ENCODE measurements at regions not wholly inside any gene's neighbourhood (a gene's known extent, or its start where the extent isn't known, plus 50 kb on each side); places are given as distances from the start of the nearest gene placed in this dataset.

GRCh38 chr14:89720076-89720687 is 234.3 kb downstream of the EFCAB11 start:
- Histone ChIP-seq H3K79me2 (ENCODE audit: control insufficient read depth, insufficient read depth, low read length) (no peaks in the 10 kb centered on the region), H3K9ac (ENCODE audit: low read length) (no peak overlapping the region), H3K79me1 (ENCODE audit: low read length) (no peaks in the 10 kb centered on the region), H3K27ac (ENCODE audit: low read depth, low read length) (no peak overlapping the region), H4K8ac (ENCODE audit: low read depth, low read length) (no peak overlapping the region), H3K27me3 (ENCODE audit: insufficient read depth, low read length, poor library complexity) (no peaks in the 10 kb centered on the region), H3K4ac (ENCODE audit: low read depth, low read length) (no peak overlapping the region), H4K5ac (ENCODE audit: low read length) (no peak overlapping the region), H2BK15ac (replicated peaks; ENCODE audit: low read depth) (no peak overlapping the region), H2BK120ac (ENCODE audit: low read depth, low read length) (no peak overlapping the region), H2BK5ac (ENCODE audit: low read length) (no peak overlapping the region), H3K4me1 (ENCODE audit: control insufficient read depth, low read depth, low read length) (peaks cover 3% of the 10 kb centered on the region), H2AK5ac (ENCODE audit: low read length) (no peak overlapping the region), H3K18ac (ENCODE audit: low read length) (no peak overlapping the region), H3K4me2 (ENCODE audit: low read length) (no peak overlapping the region), H3K56ac (ENCODE audit: low read length) (no peak overlapping the region), H3K36me3 (ENCODE audit: control insufficient read depth, insufficient read depth, low read length) (no peaks in the 10 kb centered on the region), H3K23ac (ENCODE audit: low read length) (no peak overlapping the region), H3K4me3 (ENCODE audit: low read length) (no peak overlapping the region)
- DNase-seq = no peak
- no CpG with 5 or more reads among the region's 7 CpGs for WGBS (ENCODE audit: extremely low coverage, insufficient coverage, low lambda C conversion rate)

GRCh38 chr14:89719366-89720075 is 235.0 kb downstream of the EFCAB11 start:
- Histone ChIP-seq H3K18ac (ENCODE audit: low read length) (no peak overlapping the region), H2BK15ac (replicated peaks; ENCODE audit: low read depth) (no peak overlapping the region), H3K23ac (ENCODE audit: low read length) (no peak overlapping the region), H3K4me1 (ENCODE audit: control insufficient read depth, low read depth, low read length) (peaks cover 3% of the 10 kb centered on the region), H3K4ac (ENCODE audit: low read depth, low read length) (no peak overlapping the region), H2AK5ac (ENCODE audit: low read length) (no peak overlapping the region), H3K79me2 (ENCODE audit: control insufficient read depth, insufficient read depth, low read length) (no peaks in the 10 kb centered on the region), H2BK5ac (ENCODE audit: low read length) (no peak overlapping the region), H3K27me3 (ENCODE audit: insufficient read depth, low read length, poor library complexity) (no peaks in the 10 kb centered on the region), H3K36me3 (ENCODE audit: control insufficient read depth, insufficient read depth, low read length) (no peaks in the 10 kb centered on the region), H3K9ac (ENCODE audit: low read length) (no peak overlapping the region), H4K5ac (ENCODE audit: low read length) (no peak overlapping the region), H2BK120ac (ENCODE audit: low read depth, low read length) (no peak overlapping the region), H4K8ac (ENCODE audit: low read depth, low read length) (no peak overlapping the region), H3K27ac (ENCODE audit: low read depth, low read length) (no peak overlapping the region), H3K4me3 (ENCODE audit: low read length) (no peak overlapping the region), H3K4me2 (ENCODE audit: low read length) (no peak overlapping the region), H3K56ac (ENCODE audit: low read length) (no peak overlapping the region), H3K79me1 (ENCODE audit: low read length) (no peaks in the 10 kb centered on the region)
- DNase-seq = no peak
- no CpG with 5 or more reads among the region's 10 CpGs for WGBS (ENCODE audit: extremely low coverage, insufficient coverage, low lambda C conversion rate)

- Histone ChIP-seq H3K79me2 (ENCODE audit: control insufficient read depth, insufficient read depth, low read length) (no peaks in the 10 kb centered on the region), H3K27me3 (ENCODE audit: insufficient read depth, low read length, poor library complexity) (no peaks in the 10 kb centered on the region), H3K4me2 (ENCODE audit: low read length) (no peak overlapping the region), H4K8ac (ENCODE audit: low read depth, low read length) (no peak overlapping the region), H2BK15ac (replicated peaks; ENCODE audit: low read depth) (no peak overlapping the region), H3K79me1 (ENCODE audit: low read length) (no peaks in the 10 kb centered on the region), H4K5ac (ENCODE audit: low read length) (no peak overlapping the region), H3K18ac (ENCODE audit: low read length) (no peak overlapping the region), H3K9ac (ENCODE audit: low read length) (no peak overlapping the region), H3K23ac (ENCODE audit: low read length) (no peak overlapping the region), H3K4me1 (ENCODE audit: control insufficient read depth, low read depth, low read length) (no peaks in the 10 kb centered on the region), H3K4me3 (ENCODE audit: low read length) (no peak overlapping the region), H3K27ac (ENCODE audit: low read depth, low read length) (no peak overlapping the region), H3K56ac (ENCODE audit: low read length) (no peak overlapping the region), H2AK5ac (ENCODE audit: low read length) (no peak overlapping the region), H2BK5ac (ENCODE audit: low read length) (no peak overlapping the region), H3K4ac (ENCODE audit: low read depth, low read length) (no peak overlapping the region), H3K36me3 (ENCODE audit: control insufficient read depth, insufficient read depth, low read length) (no peaks in the 10 kb centered on the region), H2BK120ac (ENCODE audit: low read depth, low read length) (no peak overlapping the region)
- WGBS (ENCODE audit: extremely low coverage, insufficient coverage, low lambda C conversion rate) = 100% methylated on average over 2 of the region's 3 CpGs
- no peak for DNase-seq
Observed at GRCh38 chr14:89708982-89709625, 245.4 kb downstream of the EFCAB11 start.

- Histone ChIP-seq H3K18ac (ENCODE audit: low read length) (no peak overlapping the region), H2AK5ac (ENCODE audit: low read length) (no peak overlapping the region), H2BK15ac (replicated peaks; ENCODE audit: low read depth) (no peak overlapping the region), H3K79me1 (ENCODE audit: low read length) (no peaks in the 10 kb centered on the region), H2BK120ac (ENCODE audit: low read depth, low read length) (no peak overlapping the region), H3K4me1 (ENCODE audit: control insufficient read depth, low read depth, low read length) (peaks cover 2% of the 10 kb centered on the region), H3K36me3 (ENCODE audit: control insufficient read depth, insufficient read depth, low read length) (no peaks in the 10 kb centered on the region), H3K4me3 (ENCODE audit: low read length) (no peak overlapping the region), H3K79me2 (ENCODE audit: control insufficient read depth, insufficient read depth, low read length) (no peaks in the 10 kb centered on the region), H3K4ac (ENCODE audit: low read depth, low read length) (no peak overlapping the region), H3K4me2 (ENCODE audit: low read length) (no peak overlapping the region), H4K5ac (ENCODE audit: low read length) (no peak overlapping the region), H4K8ac (ENCODE audit: low read depth, low read length) (no peak overlapping the region), H2BK5ac (ENCODE audit: low read length) (no peak overlapping the region), H3K27me3 (ENCODE audit: insufficient read depth, low read length, poor library complexity) (no peaks in the 10 kb centered on the region), H3K27ac (ENCODE audit: low read depth, low read length) (no peak overlapping the region), H3K56ac (ENCODE audit: low read length) (no peak overlapping the region), H3K9ac (ENCODE audit: low read length) (no peak overlapping the region), H3K23ac (ENCODE audit: low read length) (no peak overlapping the region)
- WGBS (ENCODE audit: extremely low coverage, insufficient coverage, low lambda C conversion rate) = no CpG with 5 or more reads among the region's 2 CpGs
- DNase-seq = no peak
Observed at GRCh38 chr14:89707086-89707485, 247.4 kb downstream of the EFCAB11 start.

- no CpG with 5 or more reads among the region's 2 CpGs for WGBS (ENCODE audit: extremely low coverage, insufficient coverage, low lambda C conversion rate)
Observed at GRCh38 chr14:89702876-89703200, 251.7 kb downstream of the EFCAB11 start.

More at GRCh38 chr14:89702876-89703200, 251.7 kb downstream of the EFCAB11 start:
- no peak overlapping the region for H2BK15ac ChIP-seq (replicated peaks; ENCODE audit: low read depth)
- H3K4me2 ChIP-seq (ENCODE audit: low read length) = no peak overlapping the region
- no peaks in the 10 kb centered on the region for H3K36me3 ChIP-seq (ENCODE audit: control insufficient read depth, insufficient read depth, low read length)
- H2AK5ac ChIP-seq (ENCODE audit: low read length) = no peak overlapping the region
- H3K4me3 ChIP-seq (ENCODE audit: low read length) = no peak overlapping the region
- H2BK5ac ChIP-seq (ENCODE audit: low read length) = no peak overlapping the region
- DNase-seq = no peak
- no peak overlapping the region for H4K8ac ChIP-seq (ENCODE audit: low read depth, low read length)
- H3K4ac ChIP-seq (ENCODE audit: low read depth, low read length) = peak overlapping the region; percentile 6
- H2BK120ac ChIP-seq (ENCODE audit: low read depth, low read length) = no peak overlapping the region
- H3K27ac ChIP-seq (ENCODE audit: low read depth, low read length) = no peak overlapping the region
- no peak overlapping the region for H3K23ac ChIP-seq (ENCODE audit: low read length)
- H3K4me1 ChIP-seq (ENCODE audit: control insufficient read depth, low read depth, low read length) = peaks cover 10% of the 10 kb centered on the region
- H3K9ac ChIP-seq (ENCODE audit: low read length) = no peak overlapping the region
- no peak overlapping the region for H3K18ac ChIP-seq (ENCODE audit: low read length)
- no peak overlapping the region for H3K56ac ChIP-seq (ENCODE audit: low read length)
- H3K27me3 ChIP-seq (ENCODE audit: insufficient read depth, low read length, poor library complexity) = no peaks in the 10 kb centered on the region
- H3K79me2 ChIP-seq (ENCODE audit: control insufficient read depth, insufficient read depth, low read length) = no peaks in the 10 kb centered on the region
- no peak overlapping the region for H4K5ac ChIP-seq (ENCODE audit: low read length)
- H3K79me1 ChIP-seq (ENCODE audit: low read length) = no peaks in the 10 kb centered on the region

Data from mesendoderm (in vitro differentiated cells).